Stimulated activated CD8-positive, alpha-beta memory T cell treated with anti-CD3 and anti-CD28 coated beads, Interleukin-12 subunit alpha, Interleukin-12 subunit beta, amount 100 ng/mL, for 4 hours (primary cell): ENCODE measurements at regions not wholly inside any gene's neighbourhood (a gene's known extent, or its start where the extent isn't known, plus 50 kb on each side); places are given as distances from the start of the nearest gene placed in this dataset.
"Not testable (repeated sequence)": the region's sequence is repeated elsewhere in the genome, so short reads cannot be mapped to it uniquely, and the experiment has no call there.

ENCODE experiments used
- DNase-seq: peaks from one replicate; pipeline ENCODE4 v3.0.0-alpha.2; 2020; ENCODE audit warnings: low read depth

DNA sequence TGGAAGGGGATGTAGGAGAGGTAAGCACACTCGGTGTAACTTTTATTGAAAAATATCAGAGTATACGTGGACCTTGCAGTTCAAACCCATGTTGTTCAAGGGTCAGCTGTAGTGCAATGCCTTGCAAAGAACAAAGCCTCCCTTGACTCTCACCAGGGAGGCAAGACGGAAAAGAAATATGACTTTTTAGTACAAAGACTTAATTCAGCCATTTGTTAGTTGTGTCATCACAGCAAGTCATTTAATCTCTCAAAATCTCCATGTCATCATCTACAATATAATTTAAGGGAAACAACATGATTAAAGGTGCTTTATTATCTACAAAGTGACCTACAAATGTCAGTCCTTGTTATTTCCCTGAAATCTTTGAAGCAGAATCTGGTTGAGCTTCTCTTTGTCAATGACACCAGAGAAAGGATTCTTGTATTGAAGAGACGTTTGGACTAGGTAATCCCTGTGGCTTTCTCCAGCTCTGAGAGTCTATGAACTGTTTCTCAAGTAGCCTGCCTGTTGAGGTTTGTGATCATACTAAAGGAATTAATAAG lies 502.8 kb downstream of the REEP3 start:
- no peak for DNase-seq

DNA sequence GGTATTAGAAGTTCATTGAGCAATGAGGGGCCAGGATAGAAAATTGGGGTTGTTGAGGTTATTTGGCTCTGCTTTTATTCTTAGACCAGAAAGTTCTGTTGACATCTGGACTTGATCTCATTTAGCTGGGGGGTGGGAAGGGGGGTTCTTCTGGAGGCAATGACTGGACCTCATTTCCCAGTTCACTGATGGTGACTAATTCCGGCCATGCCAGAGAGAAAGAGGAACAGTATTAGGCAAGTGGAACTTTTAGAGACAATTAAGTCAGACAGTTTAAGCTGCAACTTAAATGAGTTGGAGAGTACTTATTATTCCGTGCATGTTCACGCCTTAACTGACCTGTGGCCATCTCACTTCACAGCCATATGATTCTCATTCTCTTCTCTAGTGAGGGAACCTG lies 512.5 kb downstream of the REEP3 start:
- no peak for DNase-seq

DNA sequence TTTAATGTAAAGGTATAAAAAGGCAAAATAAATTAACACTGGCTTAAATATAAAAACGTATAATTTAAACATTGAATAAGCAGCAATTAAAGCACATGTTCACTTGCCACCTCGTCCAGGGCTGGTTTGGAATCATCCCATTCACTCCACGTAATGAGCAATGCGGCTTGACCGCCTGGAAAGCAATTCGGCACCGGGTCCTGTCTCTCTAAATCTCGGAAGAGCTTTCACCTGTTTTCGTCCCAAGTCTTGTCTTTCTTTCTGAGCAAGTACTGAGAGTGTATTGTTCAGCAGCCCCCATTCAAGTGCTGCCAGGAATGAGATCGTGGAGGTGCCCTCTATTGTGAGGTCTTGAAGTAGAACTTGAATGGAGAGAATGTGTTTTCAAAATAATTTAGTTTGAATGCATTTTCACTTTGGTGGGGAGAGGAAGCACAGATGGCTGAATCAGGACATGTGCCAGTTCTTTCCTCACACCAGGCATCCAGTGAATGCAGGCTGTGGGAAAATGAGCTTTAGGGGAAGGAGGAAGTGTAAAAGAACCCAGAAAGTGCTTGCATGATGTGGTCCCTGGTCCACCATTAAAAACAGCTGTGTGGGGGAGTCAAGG lies 515.2 kb downstream of the REEP3 start:
- DNase-seq = no peak

DNA sequence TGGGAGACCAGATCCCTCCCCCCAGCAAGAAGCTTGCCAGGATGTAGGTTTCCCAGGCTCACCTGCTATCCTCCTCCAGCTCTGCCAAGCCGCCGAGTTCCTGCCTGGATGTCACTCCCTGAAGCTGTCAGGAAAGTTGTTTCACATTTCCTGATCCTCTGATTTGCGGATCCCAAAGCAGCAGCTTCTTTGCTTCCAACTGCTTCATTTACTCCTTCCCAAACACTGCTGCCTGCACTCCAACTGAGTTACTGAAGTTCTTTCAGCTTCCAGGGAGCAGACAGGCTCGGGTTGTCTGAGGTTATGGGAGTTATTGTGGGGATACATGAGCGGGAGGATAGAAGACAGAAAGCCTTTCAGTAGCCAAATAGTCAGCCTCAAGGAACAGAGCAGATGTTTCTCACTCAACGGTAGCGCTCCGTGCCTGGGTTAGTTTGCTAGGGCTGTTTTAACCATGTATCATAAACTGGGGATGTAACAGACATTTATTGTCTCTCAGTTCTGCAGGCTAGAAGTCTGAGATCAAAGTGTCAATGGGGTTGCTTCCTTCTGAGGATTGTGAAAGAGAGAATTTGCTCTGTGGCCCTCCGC lies 516.0 kb downstream of the REEP3 start:
- DNase-seq = no peak

DNA sequence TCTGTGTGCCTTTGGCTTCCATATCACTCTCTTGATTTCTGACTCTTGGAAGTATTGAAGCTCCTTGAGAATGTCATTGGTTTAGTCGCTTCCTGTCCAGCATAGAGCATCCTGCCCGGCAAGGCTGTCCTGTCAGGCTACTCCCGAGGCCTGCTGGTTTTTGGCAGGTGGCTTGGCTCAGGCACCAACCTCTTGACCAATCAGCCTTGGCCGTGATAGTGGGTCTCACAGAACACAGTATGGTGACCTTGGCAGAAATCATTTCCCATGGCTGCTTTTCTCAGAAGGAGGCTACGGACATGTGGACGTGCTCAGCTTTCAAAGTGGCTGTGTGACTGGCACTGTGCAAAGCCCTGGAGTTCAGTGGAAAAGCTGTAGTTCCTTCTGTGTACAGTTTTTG lies 516.9 kb downstream of the REEP3 start:
- DNase-seq = no peak

DNA sequence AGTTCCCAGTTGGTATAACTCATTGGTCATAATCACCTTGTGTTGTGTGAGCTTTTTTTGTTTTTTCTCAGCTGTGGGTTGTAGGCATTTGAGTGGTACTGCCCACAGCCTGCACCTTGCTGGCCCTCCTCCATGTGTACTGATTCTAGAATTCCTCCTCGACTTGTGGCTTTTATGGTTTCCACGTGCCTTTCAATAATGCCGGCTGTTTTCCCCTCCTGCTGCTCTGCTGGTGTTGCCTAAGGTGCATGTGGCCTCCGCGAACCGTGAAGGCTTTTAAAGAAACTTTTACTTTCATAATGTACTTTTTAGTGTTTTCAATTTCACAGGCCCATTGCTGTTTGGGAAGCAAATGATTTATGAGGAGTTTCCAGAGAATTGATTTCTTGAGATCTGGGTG lies 518.0 kb downstream of the REEP3 start:
- DNase-seq = no peak

DNA sequence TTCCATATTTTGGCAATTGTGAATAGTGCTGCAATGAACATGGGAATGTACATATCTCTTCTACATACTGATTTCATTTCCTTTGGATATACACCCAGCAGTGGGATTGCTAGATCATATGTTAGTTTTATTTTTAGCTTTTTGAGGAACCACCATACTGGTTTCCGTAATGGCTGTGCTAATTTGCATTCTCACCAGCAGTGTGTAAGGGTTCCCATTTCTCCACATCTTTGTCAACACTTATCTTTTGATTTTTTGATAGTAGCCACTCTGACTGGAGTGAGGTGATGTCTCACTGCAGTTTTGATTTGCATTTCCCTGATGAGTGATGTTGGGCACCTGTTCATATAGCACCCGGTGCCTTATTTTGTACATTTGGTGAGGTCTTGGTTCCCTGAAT lies 519.6 kb downstream of the REEP3 start:
- no peak for DNase-seq

DNA sequence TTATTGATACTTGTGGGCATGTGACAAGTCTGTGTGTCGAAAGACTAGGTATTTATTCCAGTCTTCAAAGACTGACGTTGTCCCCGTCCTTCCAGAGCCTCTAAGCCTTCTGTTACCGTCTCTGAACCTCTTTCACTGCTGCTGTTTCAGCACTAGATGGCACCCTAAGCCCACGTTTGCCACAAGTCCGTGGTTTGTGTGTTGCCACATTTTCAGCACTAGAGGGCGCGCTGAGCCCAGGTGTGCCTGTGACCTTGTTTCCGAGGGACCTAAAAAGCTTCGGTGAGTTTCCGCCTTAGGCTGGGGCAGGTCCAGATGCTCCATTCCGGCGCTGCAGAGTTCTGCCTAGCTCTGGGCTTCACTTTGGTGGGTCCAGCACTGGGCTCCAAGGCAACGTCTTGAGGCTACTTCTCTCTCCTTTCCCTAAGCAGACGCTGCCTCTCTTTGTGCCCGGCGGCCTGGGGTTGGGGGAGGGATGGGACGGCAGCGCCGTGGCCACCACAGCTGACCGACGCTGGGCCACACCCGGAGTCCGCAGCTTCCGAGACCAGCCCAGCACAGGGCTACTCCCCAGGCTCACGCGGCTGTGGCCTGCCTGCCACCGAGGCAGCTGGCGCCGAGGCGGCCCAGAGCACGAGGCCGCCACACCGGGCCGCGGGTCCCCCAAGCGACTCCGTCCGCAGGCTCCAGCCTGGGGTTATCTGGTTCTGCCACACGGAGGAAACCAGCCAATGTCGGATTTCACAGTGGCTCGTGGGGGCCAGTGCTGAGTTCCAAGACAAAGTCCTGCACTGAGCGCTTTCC lies 520.2 kb downstream of the REEP3 start:
- peak; percentile 53 for DNase-seq

DNA sequence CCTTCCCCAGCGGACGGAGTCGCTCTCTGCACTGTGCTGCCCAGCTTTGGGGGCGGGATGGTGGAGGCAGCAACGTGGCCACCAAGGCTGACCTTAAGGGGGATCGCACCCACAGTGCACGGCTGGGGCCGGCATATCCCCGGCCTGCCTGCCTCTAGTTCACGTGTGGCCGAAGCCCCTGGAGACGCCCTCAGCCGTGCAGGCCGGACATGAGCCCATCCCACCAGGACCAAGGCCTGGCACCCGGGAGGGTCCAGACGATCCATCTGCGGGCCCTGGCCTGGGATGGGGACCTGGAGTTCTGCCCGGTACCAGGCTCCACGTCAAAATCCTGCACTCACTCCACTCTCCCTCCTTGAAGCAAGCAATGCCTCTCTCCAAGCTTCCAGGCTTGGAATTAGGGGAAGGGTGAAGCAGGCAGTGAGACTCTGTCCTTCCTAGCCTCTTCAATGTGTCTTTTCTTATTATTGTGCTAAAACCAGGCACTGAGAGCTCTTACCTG lies 520.8 kb downstream of the REEP3 start:
- DNase-seq = no peak

DNA sequence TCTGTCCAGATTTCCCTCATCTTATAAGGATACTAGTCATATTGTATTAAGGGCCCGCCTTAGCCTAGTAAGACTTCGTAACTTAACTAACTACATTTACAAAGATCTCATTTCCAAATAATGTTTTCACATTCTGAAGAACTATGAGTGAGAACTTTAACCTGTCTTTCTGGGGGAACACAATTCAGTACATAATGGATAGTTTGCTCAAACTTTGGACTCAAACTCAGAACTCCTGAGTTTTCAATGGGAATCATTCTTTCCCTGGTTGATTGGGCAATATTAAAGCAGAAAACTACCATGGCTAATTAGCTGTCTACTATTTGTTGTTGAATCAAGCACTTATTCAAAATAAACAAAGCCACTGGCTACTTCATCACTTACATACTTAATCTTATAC lies 522.9 kb downstream of the REEP3 start:
- no peak for DNase-seq

DNA sequence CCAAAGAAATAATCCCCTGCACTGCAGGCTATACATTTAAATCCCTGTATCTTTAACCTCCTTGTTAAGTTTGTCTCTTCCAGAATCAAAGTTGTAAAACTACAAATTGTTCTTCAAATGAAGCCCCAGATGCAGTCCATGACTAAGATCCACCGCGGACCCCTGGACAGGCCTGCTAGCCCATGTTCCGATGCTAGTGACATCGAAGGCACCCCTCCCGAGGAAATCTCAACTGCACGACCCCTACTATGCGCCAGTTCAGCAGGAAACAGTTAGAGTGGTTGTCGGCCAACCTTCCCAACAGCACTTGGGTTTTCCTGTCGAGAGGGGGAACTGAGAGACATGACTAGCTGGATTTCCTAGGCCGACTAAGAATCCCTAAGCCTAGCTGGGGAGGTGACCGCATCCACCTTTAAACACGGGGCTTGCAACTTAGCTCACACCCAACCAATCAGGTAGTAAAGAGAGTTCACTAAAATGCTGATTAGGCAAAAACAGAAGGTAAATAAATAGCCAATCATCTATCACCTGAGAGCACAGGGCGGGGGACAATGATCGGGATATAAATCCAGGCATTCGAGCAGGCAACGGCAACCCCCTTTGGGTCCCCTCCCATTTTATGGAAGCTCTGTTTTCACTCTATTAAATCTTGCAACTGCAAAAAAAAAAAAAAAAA lies 523.9 kb downstream of the REEP3 start:
- not testable (repeated sequence) for DNase-seq

DNA sequence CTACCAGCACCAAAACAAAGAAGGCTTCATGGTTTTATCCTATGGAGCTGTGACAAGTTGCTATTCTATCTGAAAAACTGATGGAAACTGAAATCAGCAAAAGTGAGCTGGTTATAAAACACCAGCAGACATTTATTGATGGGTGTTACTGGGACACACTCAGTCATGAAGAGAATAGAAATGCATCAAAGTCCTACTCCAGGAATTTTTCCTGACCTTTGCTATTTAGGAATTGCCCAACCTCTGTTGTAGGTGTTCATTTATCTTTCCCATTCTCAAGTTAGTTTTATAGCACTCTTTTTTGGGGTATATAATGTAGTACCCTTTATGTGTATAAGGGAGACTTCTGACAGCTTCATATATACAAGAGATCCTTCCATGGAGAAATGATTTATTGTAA lies 533.2 kb downstream of the REEP3 start:
- DNase-seq = no peak

DNA sequence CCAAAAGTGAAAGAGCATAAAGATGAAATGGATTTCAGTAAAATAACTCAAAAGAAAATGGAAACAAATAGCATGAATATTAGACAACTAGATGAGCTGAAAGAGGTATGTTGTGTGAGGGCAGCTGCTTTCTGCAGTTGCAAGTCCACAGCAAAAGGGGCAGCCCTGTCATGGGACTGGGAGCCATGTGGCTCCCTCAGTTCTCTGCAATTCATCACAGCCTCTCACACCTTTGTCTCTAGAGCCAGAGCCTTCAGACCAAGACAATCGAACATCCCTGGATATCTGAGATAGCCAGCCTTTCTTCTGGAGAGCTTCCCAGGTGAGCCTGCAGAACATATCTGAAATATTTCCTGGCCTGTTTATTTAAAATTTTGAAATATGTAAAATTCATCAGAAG lies 538.7 kb downstream of the REEP3 start:
- DNase-seq = no peak

DNA sequence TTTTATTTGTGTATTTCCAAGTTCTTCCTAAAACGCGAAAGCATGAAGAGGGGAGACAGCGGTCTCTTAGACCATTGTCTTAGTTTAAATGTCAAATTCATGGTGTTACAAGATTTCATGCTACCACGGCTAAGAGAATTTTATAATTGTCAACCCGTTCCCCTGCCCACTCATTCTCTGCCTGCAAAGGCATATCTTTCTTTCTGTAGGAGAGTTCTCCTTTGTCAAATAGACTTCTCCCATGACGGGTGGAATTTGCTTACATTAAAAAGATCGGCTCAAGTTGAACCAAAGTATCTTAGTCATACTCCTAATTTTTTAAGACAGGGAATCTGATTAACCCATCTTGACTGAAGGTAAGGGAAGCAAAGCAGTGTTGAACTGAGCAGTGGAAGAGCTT lies 539.2 kb downstream of the REEP3 start:
- DNase-seq = no peak

DNA sequence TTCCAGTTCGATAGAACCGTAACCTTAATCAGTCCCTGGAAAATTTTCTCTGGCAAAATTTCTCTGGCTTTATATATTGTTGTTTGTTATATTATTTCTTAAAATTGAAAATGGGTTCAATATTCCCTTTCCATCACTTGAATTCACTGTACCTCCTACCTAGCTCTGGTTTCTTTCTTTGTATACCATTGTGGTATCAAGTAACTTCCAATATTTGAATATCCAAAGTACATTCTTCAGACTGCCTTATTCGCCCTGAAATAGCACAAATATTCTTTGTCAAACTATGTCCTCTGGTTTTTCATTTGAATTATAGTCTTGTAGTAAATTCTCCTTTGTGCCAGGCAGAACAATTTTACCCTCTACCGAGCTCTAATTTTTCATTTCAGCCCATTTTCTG lies 541.6 kb downstream of the REEP3 start:
- no peak for DNase-seq

DNA sequence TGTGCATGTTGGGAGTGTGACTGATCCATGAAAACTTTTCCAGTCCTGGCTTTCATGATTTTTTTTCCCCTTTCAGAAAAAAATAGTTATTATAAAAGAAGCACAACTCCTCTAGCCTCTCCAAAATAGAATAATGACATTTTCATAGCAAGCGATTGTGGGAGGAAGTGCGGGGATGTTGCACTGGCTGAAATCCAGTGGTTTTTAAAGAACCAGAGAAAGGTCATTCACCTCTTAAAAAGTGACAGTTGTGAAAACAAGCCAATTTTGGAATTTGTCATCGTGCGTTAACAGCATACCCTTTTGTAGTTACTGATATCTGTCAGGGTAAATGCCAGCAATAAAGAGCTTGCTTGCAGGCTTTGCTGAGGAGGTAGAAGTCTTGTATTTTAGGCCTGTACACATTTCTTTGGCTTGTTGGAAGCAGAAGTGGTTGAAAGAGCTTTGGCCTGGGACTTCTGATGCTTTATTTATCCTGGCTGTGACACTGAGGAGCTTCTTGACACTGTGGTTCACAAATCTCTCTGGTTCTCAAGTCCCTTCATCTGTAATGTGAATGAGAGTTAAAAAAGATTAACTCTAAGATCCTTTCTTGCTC lies 545.9 kb downstream of the REEP3 start:
- no peak for DNase-seq

DNA sequence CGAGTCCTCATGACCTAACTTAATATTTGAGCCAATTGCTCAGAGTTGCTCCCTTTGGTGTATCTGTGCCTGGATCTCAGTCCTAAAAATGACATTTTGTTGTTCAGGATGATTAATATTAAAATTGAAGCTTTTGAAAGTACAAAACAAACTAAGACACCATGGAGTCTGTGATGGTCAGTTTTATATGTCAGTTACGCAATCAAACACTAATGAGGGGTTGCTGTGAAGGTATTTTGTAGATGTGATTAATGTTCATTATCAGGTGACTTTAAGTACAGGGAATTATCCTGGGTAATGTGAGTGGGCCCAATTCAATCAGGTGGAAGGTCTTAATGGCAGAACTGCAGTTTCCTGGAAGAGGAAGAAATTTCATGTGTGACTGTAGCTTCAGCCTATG lies 546.7 kb downstream of the REEP3 start:
- DNase-seq = no peak

DNA sequence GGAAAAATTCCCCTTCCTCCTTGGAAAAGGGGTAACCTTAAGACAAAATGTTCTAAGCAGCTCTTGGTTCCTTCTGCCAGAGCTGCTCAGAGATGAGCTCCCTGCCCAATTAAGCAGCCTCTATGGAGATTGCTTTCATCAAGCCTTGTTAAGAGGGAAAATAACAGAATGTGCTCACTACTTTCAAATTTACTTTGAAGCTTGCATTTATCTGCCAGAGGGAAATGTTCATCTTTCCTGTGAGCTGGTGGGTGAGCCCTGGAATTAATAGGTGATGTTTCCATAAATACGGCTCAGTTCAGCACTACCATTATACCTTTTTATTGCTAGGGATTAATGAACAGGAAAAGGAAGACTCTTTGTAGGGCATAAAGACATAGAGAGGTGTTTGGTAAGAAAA lies 549.0 kb downstream of the REEP3 start:
- DNase-seq = no peak

DNA sequence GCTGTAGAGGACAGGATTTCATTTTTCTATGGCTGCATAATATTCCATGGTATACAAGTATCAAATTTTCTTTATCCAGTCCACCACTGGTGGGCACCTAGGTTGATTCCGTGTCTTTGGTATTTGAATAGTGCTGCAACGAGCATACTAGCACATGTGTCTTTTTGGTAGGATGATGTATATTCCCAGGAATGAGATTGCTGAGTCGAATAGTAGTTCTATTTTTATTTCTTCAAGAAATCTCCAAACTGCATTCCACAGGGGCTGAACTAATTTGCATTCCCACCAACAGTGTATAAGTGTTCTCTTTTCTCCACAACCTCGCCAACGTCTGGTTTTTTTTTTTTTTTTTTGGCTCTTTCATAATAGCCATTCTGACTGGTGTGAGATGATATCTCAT lies 550.0 kb downstream of the REEP3 start:
- no peak for DNase-seq

DNA sequence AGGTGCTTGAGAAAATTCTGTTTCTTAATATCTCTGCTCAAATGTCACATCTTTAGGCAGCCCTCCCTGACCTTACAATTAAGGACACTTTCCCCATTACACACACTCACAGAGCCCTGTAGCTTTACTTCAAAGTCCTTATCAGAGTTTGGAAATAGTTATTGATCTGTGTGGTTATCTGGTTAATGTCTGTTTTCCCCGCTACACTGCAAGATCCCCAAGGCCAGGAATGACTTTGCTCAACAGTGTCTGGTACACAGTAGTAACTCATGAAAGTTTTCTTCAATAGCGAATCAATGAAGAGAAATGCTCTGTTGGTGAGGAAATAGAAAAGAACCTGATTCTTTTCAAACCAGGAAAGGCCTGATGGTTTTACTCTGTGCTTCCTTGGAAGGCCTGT lies 554.4 kb downstream of the REEP3 start:
- no peak for DNase-seq

DNA sequence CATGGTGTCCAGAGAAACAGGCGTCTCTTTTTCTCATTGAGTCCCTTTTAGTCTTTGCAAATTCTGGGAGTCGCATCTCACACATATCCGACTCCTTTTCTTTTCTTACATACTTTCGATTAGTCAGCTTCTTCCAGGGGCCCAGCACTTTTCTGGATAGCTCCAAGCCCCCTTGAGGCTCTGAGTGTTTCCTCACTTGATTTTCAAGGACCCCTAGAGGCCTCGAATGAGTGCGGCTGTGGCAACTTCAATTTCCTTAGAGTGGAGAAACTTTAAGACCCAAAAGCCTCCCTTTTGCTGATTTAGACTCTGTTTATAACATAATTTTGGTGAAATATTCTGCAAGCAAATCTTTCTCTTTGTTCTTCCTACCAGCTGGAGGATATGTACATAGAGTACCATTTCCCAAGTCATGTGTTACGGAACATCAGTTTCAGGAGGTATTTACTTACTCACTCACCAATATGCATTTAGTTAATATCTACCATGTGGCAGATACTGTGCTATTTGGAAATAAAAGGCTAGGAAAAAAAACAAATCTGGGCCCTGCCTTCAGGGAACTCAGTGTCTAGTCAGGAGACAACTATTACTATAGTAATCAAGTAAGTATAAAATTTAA lies 555.2 kb downstream of the REEP3 start:
- DNase-seq = no peak

DNA sequence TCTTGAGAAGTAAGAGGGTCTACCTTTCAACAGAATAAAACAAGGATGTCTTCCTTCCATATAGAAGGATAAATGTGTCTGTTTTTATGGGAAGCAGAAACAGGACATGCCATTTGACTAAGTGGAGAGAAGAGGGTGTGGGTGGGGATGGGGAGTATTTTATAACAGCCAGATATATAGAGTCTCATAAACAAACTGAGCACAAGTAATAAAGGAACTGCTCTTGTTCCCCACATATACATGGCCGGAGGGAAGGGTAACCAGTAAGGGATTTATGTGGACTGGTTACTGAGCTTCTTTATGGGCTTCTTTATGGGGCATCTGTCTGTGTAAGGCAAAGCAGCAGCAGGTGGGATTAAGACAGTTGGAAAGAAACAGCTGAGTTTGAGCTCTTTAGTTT lies 558.1 kb downstream of the REEP3 start:
- no peak for DNase-seq
